BE2C (cell line): ENCODE measurements at regions not wholly inside any gene's neighbourhood (a gene's known extent, or its start where the extent isn't known, plus 50 kb on each side); places are given as distances from the start of the nearest gene placed in this dataset.

Experiments
- DNase-seq: peaks from one replicate; pipeline ENCODE4 v3.0.0-alpha.2; 2020
- H3K27me3 ChIP-seq: fragments of 250-450 bp; sonication (Bioruptor Pico); 2 replicates; pipeline ENCODE4 v1.5.1; 2020; ENCODE audit warnings: mild to moderate bottlenecking
- H3K36me3 ChIP-seq: fragments of 250-450 bp; sonication (Bioruptor Pico); 2 replicates; pipeline ENCODE4 v1.5.1; 2020; ENCODE audit warnings: mild to moderate bottlenecking
- H3K4me1 ChIP-seq: fragments of 250-450 bp; sonication (Bioruptor Pico); 2 replicates; pipeline ENCODE4 v1.5.1; 2020
- H3K4me3 ChIP-seq: 2 replicates; pipeline ENCODE4 v1.5.1; 2011; ENCODE audit warnings: low read depth, low read length
- H3K9me3 ChIP-seq: fragments of 250-450 bp; sonication (Bioruptor Pico); 2 replicates; pipeline ENCODE4 v1.5.1; 2020
- CTCF ChIP-seq: IDR thresholded peaks from 2 replicates; pipeline ENCODE4 v1.5.1; 2012; ENCODE audit warnings: mild to moderate bottlenecking, low read depth, low read length

- no peak overlapping the region for H3K4me3 ChIP-seq
- no peaks in the 10 kb centered on the region for H3K27me3 ChIP-seq
- H3K9me3 ChIP-seq: no peaks in the 10 kb centered on the region
- no peak for DNase-seq
- no peaks in the 10 kb centered on the region for H3K4me1 ChIP-seq
- TF ChIP-seq CTCF: no peak
- H3K36me3 ChIP-seq: no peaks in the 10 kb centered on the region
Measured at GRCh38 chr12:65649126-65649525, 175.2 kb upstream of the HMGA2 start.

- Histone ChIP-seq H3K36me3 (no peaks in the 10 kb centered on the region), H3K9me3 (no peaks in the 10 kb centered on the region), H3K4me3 (no peak overlapping the region), H3K4me1 (no peaks in the 10 kb centered on the region), H3K27me3 (no peaks in the 10 kb centered on the region)
- DNase-seq: no peak
- no peak for TF ChIP-seq CTCF
Measured at GRCh38 chr12:65651060-65651459, 173.2 kb upstream of the HMGA2 start.

- TF ChIP-seq CTCF: no peak
- Histone ChIP-seq H3K9me3 (no peaks in the 10 kb centered on the region), H3K27me3 (no peaks in the 10 kb centered on the region), H3K36me3 (no peaks in the 10 kb centered on the region), H3K4me1 (no peaks in the 10 kb centered on the region), H3K4me3 (no peak overlapping the region)
- no peak for DNase-seq
Measured at GRCh38 chr12:65653321-65653720, 171.0 kb upstream of the HMGA2 start.

- no peaks in the 10 kb centered on the region for H3K4me1 ChIP-seq
- H3K4me3 ChIP-seq: no peak overlapping the region
- H3K36me3 ChIP-seq: no peaks in the 10 kb centered on the region
- no peaks in the 10 kb centered on the region for H3K9me3 ChIP-seq
- DNase-seq: no peak
- H3K27me3 ChIP-seq: no peaks in the 10 kb centered on the region
- TF ChIP-seq CTCF: no peak
Measured at GRCh38 chr12:65653946-65654629, 170.2 kb upstream of the HMGA2 start.

- Histone ChIP-seq H3K9me3 (no peaks in the 10 kb centered on the region), H3K27me3 (no peaks in the 10 kb centered on the region), H3K4me3 (no peak overlapping the region), H3K36me3 (no peaks in the 10 kb centered on the region), H3K4me1 (no peaks in the 10 kb centered on the region)
- no peak for DNase-seq
- no peak for TF ChIP-seq CTCF
Measured at GRCh38 chr12:65655074-65655493, 169.2 kb upstream of the HMGA2 start.

- Histone ChIP-seq H3K4me3 (no peak overlapping the region), H3K36me3 (no peaks in the 10 kb centered on the region), H3K4me1 (no peaks in the 10 kb centered on the region), H3K9me3 (no peaks in the 10 kb centered on the region), H3K27me3 (no peaks in the 10 kb centered on the region)
- DNase-seq: no peak
- TF ChIP-seq CTCF: no peak
Measured at GRCh38 chr12:65656156-65656882, 168.0 kb upstream of the HMGA2 start.
